ENCODE measurements at regions not wholly inside any gene's neighbourhood (a gene's known extent, or its start where the extent isn't known, plus 50 kb on each side); places are given as distances from the start of the nearest gene placed in this dataset.

- TF ChIP-seq CTCF (optimal IDR thresholded peaks at IDR 0.05 in 1 of 3, IDR thresholded peaks at IDR 0.05 in 1 of 3, conservative IDR thresholded peaks at IDR 0.05 in 1 of 3; ENCODE audit: extremely low read depth in 1 of 3, insufficient read depth in 2 of 3, low read length in 3 of 3) (peak in 1 of 3 experiments; percentile 1), EZH2 (IDR thresholded peaks at IDR 0.05; ENCODE audit: low read length) (peak; percentile 8)
These were observed 95.2 kb downstream of the PDGFA start for GRCh38 chr7:424301-424935.

Measured in keratinocyte (primary cell).